HG02610 (cell line): ENCODE measurements at regions not wholly inside any gene's neighbourhood (a gene's known extent, or its start where the extent isn't known, plus 50 kb on each side); places are given as distances from the start of the nearest gene placed in this dataset.

ENCODE experiments used
- ATAC-seq: cut with Tn5 transposase; IDR thresholded peaks from one replicate; pipeline ENCODE4 v1.9.1; 2021; ENCODE audit warnings: mild to moderate bottlenecking, moderate library complexity; ENCODE audit not compliant: unreplicated experiment

DNA sequence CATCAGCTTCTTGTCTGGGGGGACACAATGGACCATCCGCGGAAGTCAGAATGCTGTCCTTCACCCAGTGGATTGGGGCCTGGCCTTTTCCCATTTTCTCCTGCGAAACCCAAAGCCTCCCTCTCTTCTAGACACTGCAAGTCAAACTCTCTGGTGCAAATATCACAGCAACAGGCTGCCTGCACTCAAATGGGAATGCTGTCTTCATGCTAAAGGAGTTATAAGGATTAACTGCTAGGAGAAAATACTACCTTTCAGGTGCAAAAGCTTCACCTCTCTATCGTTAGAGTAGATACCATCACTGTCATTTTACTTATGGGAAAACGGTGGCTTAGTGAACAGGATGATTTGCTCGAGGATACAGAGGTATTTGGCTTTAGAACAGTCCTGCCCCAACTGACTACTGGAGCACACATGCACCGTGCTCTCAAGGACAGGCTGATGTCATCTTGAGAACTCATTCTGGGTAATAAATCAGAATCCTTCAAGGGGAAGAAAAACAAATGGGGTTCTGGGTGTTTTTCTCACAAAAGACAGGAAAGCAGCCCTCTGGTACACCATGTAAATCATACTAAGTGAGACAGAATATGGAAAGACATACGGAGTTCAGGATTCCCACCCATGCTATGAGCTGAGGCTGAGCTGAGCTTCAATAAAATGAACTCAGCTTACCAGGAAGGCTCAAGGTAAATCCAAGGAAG is 100.9 kb downstream of the SAMD9 start:
- no peak for ATAC-seq

DNA sequence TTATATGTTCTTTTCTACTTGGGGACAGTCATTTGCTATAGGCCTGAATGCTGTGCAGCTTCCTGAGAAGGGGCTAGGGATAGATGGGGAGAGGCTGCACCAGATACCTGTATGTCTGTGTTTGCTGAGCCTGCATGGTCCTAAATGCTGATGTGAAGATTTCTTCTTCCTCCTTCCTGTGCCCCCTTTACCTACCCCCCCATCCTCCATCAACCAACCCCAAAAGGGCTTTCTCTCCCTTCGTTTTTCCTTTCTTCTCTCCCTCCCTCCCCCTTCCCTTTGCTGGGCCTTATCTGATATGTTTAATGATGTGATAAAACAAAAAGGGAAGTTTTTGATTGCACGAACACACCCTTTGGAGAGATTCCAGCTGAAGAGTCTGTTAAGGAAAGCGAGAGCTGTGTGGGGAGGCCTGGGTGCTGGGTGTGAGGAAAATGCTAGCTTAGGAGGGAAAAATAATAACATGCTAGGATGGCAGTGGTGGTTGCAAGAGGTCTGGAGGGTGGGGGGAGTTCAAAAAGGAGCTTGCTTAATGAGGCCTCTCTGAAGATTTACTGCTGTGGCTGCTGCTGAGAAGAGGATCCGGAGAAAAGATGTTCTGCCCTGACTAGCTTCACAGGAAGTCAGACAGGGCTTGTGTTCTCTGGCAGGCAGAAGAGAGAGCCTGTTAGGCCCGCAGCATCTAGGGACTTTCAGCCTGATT is 101.8 kb downstream of the SAMD9 start:
- ATAC-seq, result no peak

DNA sequence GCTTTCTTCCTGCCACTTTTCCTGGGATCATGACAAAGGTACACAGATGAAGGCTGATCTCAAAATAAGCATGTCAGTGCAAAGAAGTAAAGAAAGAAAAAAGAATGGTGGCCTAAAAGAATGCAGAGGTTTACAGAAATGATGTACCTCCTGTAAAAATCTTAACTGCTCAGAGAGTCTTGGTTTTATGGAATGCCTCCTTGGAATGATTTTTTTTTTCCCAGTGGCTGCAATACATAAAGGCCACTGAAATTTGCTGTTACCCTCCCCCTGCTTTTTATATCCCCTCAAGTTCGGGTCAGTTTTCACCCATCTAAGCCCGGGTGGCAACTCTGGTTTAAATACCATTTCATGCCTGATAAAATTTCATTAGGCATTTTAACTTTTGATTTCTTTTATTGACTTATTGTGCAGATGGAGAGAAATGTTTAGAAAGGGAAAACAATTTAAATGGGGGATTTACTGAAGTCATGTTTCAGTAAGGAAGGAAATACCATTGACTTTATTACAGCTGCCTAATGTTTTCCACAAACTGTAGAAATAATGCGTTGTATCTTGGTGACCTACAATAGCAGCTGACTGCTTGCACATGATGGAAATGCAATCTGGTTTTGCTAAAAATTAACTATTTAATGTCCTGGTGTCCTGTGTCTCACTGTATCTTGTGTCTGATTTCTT is 102.5 kb downstream of the SAMD9 start:
- ATAC-seq, result no peak

DNA sequence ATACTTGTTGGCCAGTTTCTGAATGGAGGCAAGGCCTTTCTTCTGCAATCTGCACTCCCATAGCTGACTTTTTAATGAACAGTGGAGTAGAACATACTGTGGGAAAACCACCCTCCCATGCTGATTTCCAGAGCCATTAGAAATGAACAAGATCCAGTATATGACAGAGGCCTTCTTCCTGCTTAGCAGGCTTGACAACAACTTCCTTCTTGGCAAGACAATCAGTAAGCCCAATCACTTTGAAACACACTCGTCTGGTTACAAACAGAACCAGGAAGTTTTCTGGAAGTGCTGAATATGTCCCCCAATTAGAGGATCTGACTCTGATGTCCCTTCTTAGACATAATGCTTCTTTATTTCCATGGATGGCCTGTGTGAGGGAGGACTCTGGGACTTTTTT is 103.4 kb downstream of the SAMD9 start:
- no peak for ATAC-seq

DNA sequence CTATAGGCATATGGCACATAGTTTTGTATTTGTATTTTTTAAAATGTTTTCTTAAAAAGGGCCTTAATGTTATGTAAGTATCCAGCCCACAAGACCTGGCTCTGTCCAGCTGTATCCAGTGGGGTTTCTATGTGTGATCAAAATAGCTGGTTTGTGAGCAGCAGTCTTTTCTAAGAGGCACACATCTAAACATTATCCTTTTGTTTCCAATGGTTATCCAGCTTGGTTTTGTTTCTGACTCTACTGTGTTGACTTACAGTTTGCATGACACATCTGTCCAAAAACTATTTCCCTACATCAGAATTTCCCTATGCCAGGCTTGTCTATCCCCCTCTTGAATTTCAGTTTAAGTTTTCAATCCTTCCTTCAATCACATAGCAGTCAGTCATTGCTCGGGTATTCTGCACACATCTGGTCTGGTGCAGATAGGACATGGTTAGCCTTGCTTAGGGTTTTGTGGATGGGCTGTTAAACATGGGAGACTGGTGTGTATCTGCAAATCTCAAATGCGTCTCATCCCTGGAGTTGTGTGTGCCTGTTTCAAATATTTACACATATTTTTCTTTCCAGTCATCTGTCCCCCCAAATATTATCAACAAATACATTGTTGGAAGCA is 104.2 kb downstream of the SAMD9 start:
- no peak for ATAC-seq

DNA sequence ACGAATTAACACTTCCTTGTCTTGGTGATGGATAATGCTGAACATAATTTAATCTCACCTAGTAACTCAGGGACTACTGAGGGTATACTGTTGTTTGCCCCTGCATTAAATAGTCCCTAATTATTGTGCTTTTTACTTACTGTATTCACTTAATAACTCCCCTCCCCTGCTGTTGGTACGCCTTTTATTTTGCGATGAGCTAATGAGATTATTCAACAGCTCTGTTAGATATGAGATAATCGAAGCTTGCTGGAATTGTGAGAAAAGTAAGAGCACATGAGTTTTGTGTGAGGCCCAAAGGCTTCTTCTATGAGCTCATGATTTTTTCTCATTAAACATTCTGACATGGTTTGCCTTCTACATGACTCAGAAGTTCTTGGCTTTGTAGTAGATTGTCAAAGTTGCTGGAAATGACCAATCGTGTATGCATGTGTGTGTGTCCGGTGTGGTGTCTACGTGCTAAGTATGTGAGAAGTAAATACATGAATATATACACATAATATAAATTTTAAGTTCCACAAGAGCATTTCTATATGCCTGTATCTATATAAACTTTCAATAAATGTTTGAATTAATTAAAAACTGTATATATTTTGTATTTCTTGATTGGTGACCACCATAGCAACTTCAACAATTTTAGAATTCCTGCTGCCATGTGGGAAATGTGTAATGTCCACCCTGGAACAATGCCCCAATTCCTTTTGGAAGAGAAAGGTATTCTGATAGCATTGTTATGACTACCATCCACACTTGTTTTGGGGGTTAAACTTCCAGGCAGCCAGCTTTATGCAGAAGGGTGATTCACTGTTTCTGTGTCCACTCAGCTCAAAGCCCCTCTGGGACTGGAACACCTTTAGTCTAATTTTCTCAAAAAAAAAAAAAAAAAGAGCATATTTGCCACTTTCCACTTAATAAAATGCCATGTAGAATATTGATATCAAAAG is 106.2 kb downstream of the SAMD9 start:
- no peak for ATAC-seq

DNA sequence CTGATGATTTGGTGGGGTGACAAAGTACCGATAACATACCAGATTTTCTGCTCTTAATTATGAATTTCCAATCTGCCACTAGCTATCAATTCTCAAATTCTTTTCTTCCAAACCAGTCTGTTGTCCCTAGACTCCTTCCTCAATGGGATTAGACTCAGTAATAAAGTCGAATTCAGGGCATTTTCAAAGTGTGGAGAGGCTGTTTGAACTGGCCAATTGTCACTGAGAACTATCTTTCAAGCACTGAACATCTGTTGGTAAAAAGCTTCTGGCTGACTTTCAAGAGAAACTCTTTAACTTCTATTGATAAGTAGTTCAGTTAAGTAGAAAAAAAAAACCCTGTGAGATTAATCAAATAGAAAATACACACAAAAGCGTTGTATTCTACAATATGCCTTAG is 108.9 kb downstream of the SAMD9 start:
- ATAC-seq, result no peak

DNA sequence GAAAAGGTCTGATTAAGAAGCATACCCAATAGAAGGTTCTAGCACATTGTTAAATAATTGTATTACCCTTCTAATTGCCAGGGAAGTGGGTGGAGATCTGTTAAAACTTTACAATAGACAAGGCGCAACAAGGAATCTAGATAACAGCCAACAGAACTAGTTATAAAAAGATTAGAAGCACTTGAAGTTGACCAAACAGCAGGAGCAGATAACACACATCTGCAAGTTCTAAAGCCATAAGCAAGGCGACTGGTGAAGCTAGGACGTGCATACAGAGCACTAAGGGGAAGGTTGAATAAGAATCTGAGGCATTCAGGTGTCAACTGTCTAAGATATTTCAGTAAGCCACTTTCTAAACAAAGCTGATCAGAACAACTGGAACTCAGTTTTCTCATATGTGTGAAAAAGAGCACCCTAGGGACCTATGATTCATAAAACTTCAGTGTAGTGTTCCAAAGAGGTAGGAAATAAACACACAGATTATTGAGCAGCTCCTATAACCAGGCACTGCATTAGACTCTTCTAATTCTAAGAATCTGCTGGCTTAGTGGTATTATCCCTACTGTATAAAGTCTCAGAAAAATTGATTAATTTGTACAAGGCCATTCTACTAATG is 111.2 kb downstream of the SAMD9 start:
- ATAC-seq, result no peak

DNA sequence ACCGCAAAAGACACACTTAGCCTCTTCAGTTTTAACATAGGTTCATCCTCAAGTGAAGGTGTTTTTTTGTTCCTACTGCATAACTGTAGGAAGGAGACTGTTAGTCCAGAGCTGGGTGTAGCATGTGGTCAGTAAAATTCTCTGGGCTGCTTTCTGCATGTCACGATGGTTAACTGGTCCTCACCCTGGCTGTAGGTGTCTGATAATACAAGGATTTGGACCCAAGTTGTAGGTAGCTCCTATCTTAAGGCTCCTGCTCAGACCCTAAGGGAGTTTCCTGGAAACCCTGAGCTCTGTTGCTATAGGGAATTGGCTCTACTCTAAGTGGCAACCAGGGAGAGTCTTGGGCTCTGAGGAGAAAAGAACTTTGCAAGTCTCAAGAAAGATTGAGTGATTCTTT is 112.9 kb downstream of the SAMD9 start:
- ATAC-seq, result no peak

DNA sequence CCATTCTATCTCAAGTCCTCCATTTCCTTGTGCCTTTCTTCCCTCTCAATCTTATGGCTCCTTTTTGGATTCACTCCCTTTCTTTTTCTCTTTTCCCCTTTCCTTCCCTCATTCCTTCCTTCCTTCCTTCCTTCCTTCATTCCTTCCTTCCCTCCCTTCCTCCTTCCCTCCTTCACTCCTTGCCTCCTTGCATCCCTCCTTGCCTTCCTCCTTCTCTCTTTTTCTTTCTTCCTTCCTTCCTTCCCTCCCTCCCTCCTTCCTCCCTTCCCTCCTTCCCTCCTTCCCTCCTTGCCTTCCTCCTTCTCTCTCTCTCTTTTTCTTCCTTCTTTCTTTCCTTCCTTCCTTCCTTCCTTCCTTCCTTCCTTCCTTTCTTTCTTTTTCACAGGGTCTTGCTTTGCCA is 120.1 kb downstream of the SAMD9 start:
- no peak for ATAC-seq

DNA sequence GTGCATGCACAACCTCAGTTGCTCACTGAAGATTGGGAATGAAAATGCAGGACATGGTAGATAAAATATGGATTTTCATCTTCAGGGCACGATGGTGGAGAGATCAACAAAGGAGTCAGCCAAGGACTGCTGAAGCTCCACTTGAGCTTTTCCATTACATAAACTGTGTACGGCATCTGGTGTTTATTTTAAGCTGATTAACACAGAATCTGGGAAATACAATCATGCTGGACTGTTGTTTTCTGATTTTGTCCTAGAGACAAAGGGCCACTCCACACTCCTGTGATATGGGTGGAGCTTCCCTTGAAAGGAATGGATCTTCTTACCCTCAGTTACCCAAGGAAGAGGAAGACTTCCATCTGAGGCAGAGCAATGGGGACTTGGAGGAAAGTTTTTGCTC is 120.6 kb downstream of the SAMD9 start:
- ATAC-seq, result no peak

DNA sequence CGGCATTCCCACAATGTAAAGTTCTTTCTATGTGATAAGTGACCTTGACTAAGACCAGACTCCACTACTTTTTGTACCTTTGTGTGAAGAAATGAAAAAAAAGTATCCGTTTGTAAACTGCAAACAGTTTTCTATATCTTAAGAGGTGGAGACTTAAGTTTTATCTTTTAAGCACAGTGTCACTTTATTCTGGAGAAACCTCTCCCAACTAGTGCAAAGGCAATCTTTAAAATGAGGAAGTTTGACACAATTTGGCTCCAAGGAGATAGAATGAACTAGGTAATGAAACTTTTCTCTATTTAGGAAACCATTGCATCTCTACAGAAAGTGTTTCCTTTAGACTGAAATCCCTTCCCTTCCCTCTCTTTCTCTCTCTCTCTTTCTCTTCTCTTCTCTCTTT is 122.9 kb downstream of the SAMD9 start:
- no peak for ATAC-seq

DNA sequence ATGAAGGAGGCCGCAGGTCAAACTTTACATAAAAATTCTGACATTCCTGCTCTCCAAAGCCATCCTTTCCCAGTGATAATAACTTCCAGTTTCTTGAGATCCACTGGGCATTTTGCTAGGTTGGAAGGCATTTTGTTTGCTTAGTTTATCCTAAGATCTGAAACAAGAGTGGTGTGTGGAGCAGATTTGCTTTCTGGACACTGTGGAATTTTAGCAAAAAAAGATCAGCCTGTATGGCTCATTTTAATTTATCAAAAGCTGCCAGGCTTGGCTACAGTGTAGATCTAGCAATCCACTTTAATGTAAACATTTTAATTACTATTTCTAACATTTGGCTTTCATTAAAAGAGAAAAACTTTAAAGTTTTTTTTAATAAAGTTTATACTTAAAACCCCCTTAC is 124.8 kb downstream of the SAMD9 start:
- no peak for ATAC-seq

DNA sequence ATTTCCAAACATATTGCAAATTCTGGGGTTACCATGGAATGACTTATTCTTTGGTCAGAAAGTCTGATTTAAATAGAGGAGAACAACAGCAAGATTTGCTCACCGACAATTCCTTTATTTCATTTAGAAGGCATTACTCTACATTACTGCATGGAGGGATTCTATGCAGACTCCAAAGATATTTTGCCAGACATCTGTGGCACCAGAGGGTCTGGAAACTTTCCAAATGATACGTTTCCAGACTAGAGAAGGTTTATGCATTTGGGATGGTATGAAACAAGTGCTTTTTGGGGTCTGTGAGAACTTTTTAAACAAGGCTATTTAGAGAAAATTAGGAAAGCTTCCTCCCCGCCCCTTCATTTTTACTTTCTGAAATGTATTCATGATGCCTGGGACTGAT is 125.3 kb downstream of the SAMD9 start:
- ATAC-seq, result no peak

DNA sequence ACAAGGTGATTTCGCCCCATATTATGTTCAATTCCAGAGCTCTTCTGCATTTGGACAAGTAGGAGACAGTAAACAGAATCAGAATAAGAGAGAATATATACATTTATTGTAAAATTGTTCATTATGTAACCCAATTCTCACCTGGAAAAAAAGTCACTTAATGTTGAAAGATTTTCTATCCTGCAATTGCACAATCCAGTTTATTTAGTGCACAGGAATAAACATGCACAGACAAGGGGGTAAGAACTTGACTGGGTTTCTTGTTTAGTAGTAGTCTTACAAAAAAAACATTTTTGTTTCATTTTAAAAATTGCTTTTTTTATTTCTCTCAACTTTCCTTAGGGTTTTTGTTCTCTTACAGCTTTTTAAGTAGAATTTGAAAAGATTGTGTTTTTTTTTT is 126.6 kb downstream of the SAMD9 start:
- ATAC-seq, result no peak

DNA sequence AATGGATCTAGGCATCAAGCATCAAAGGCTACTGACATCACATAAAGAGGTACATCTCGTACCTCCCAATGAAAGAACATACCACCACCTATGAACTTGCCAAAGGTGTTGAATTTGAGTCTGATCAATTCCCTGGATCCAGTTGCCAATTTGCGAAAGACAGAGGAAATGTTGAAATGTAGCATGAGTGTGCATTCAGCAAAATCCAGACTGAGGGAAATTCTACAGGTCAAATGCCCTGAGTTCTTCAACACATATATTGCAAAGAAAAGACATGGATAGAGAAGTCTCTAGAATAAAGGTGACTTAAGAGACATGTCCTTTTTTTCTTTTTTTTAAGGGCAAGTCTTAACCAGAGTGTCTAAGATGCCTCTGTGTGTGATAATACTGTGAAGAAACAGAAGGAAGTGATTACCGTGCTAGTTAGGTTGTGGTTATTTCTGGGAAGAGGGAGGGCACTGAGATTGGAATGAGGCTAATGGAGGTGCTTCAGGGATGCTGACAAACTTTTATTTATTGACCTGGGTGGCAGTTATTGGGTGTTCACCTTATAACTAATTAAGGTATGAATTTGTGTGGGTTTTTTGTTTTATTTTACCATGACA is 128.7 kb downstream of the SAMD9 start:
- ATAC-seq, result no peak

DNA sequence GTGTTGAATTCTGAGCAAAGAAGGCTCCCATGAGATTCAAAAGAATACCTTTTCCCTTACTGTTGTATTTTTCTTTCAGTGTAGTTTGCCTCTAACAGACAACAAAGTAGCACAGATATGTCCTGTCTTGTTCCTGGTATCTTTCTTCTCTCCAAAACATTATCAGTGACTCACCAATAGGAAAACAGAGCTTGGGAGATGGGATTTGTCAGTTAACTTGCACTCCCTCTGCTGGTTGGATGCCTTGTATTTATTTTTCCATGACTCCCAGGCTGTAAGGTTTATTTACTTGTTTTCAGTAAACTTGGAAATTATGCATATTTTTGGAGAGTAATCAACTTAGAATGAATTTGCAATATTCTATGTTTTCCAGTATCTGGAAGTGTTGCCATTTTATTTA is 129.7 kb downstream of the SAMD9 start:
- no peak for ATAC-seq

DNA sequence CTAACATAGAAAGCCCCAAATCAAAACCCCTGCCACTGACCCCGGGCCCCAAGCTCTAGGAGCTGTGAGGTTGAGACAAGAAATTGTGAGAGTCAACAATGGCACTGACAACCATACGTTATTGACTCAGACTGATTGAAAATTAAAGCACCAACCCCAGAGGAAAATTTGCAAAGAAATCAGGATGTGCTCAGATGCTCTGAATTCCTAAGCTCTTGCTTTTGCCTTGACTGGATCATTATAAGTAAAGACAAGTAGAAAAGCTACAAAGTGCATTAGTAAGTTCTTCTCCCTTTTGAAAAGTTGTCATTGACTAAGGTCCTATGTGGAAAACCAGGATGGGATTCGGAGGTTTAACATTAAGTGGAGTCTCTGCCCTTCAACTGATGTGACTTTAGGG is 130.2 kb downstream of the SAMD9 start:
- ATAC-seq, result no peak

DNA sequence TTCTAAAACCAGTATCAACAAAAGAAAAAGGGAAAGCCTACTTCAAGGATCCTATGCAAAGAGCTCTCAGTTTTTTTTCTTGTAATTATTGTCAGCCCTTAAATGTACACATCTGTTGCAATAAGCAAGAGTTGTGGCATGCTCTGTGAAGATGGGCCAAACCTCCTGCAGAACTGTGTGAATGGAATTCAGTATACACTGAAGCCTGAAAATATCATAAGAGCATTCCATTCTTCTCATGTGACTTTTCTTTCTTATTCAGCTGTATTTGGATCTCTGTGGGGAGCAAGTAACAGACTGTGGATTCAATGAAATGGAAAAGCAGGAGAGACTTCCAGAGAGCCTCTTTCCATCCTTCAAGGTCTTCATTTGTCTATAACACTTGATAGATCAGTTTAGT is 130.7 kb downstream of the SAMD9 start:
- ATAC-seq, result no peak

DNA sequence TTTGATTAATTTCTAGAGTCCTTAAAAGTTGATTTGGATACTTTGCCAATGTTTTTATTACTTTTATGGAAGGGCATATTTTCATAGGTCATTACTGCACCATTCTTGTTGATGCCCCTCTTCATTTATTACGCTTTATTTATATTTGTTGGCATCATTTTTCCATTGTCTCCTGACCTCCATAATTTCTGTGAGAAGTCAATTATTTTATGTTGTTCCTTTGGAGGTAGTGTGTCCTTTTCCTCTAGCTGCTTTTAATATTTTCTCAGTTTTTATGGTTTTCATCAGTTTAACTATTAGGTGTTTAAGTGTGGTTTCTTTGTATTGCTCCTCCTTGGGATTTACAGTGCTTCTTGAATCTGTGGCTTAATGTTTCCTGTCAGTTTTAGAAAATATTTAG is 134.9 kb downstream of the SAMD9 start:
- ATAC-seq, result no peak
